GM12872 (cell line): ENCODE measurements at regions not wholly inside any gene's neighbourhood (a gene's known extent, or its start where the extent isn't known, plus 50 kb on each side); places are given as distances from the start of the nearest gene placed in this dataset.

Source experiments
- CTCF ChIP-seq: IDR thresholded peaks from 3 replicates; pipeline ENCODE4 v1.5.1; 2011; ENCODE audit warnings: low read depth, mild to moderate bottlenecking, low read length, moderate library complexity; ENCODE audit not compliant: insufficient read depth

- no peak for TF ChIP-seq CTCF
Measured at GRCh38 chr1:221239181-221239580, 359.9 kb downstream of the HLX start.

DNA sequence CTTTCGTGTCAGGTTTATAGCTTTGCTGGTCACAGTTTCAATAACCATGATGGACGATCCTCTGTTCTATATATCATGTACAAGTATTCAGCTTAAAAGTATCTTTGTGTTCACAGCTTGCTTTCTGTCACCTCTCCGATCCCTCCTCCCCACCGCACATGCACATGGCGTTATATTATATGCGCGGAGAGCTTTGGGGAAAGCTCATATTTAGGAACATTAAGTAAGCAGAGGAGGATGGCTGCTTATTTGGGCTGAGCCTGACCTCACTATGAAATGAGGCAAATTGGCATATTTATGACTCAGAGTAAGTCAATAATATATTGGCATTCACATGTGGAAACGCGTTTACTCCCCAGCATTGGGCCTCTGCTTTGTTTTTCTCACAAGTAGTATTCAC, 360.5 kb downstream of the HLX start:
- no peak for TF ChIP-seq CTCF

DNA sequence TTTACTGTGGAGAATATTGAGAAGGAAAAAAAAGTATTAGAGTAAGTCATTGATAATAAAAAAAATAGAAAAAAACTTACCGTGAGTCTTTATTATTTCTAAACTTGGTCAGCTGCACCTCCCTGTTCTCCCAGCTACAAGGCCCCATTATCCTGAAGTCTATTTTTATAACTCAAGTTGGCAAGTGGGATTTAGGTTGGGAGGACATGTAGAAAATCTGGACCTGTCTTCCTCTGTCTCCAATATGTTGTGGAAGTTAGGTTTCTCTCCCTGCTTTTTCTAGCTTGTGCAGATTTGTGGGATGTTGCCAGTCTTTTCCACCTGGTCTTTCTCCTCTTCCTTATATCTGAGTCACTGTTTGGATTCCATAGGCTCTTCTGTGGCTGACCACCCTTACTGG, 361.4 kb downstream of the HLX start:
- no peak for TF ChIP-seq CTCF

- TF ChIP-seq CTCF, result no peak
Measured at GRCh38 chr1:221241157-221241556, 361.9 kb downstream of the HLX start.

GRCh38 chr1:221241592-221241991, 362.3 kb downstream of the HLX start:
- no peak for TF ChIP-seq CTCF

- no peak for TF ChIP-seq CTCF
Measured at GRCh38 chr1:221246067-221246466, 366.8 kb downstream of the HLX start.

DNA sequence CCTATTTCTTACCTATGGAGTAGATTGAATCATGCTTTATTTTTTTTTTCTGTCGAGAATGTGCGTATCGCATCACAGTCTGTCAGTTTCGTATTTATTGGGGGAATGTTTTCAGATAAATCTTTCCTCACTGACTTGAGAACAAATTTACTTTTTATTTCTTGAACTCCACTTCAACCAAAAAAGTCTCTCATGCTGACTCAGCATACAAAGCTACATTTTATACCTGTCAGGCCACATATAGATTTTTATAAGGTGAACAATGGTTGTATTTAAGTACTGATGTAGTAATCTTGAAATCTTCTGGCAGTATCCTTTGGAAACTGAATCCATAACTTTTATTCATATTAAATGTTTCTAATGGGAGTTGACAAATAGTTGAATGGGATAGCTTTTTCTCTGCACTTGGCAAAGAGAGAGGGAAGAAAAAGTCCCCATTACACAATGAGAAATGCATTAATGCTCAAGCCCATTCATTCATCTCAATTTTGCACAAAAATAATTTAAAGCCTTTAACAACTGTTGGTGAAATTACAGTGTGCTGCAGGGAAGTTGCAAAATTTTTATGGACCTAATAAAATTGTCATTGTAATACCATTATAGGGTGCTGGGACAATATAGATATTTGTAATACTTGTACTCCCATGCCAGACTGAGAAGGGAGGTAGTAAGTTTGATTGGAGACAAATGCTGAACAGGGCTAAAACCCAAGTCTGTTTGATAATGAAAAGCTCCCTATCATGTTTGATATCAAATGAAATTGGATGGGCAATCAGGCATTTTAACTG, 367.6 kb downstream of the HLX start:
- no peak for TF ChIP-seq CTCF

DNA sequence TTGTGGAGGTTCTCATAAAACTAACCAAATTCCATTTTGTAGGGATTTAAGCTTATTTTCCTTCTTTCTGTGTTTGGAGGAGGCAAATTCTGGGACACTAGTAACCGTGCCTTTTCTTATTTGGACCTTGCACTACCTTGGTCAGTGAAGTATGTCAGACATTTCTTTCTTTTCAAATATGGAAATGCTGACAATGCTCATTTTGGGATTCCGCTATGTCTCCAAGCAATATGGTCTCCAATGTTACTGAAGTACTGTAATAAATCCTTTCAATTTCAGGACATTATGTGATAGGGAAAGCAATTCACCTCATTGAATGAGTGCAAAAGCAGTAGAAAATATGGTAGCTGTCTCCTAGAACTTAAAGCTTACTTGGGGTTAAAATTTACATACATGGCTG, 372.3 kb downstream of the HLX start:
- TF ChIP-seq CTCF, result no peak
